ENCODE measurements at regions not wholly inside any gene's neighbourhood (a gene's known extent, or its start where the extent isn't known, plus 50 kb on each side); places are given as distances from the start of the nearest gene placed in this dataset.

GRCh38 chr16:58855291-58855863 lies 121.3 kb upstream of the GOT2 start:
- TF ChIP-seq POLR2A (IDR thresholded peaks at IDR 0.05; ENCODE audit: low read depth, low read length), result no peak
- no peak for TF ChIP-seq TAF1 (IDR thresholded peaks at IDR 0.05; ENCODE audit: borderline replicate concordance, low read depth, low read length)

All from GM12892 (cell line).